HL-60 (cell line): ENCODE measurements at regions not wholly inside any gene's neighbourhood (a gene's known extent, or its start where the extent isn't known, plus 50 kb on each side); places are given as distances from the start of the nearest gene placed in this dataset.

Experiments
- DNase-seq, 2 experiments: peaks; one replicate each; pipeline ENCODE4 v3.0.0-alpha.2; 2010 to 2020; ENCODE audit warnings: low read depth in 1 of 2, low spot score in 1 of 2
- H3K27ac ChIP-seq: fragments of 250-450 bp; sonication (Bioruptor Pico); replicated peaks from 2 replicates; pipeline ENCODE4 v1.5.1; 2020; ENCODE audit warnings: mild to moderate bottlenecking, moderate library complexity
- H3K27me3 ChIP-seq: fragments of 250-450 bp; sonication (Bioruptor Pico); 2 replicates; pipeline ENCODE4 v1.5.1; 2021; ENCODE audit warnings: mild to moderate bottlenecking, moderate library complexity; ENCODE audit not compliant: insufficient read depth, poor library complexity, severe bottlenecking
- H3K4me3 ChIP-seq: replicated peaks from 2 replicates; pipeline ENCODE4 v1.5.1; 2011; ENCODE audit warnings: mild to moderate bottlenecking, control low read depth, low read length; ENCODE audit not compliant: insufficient read depth
- CTCF ChIP-seq: IDR thresholded peaks from one replicate; pipeline ENCODE4 v1.5.1; 2011; ENCODE audit warnings: low read length, control low read depth, inconsistent platforms; ENCODE audit not compliant: insufficient read depth
- GABPA ChIP-seq: IDR thresholded peaks from 2 replicates; pipeline ENCODE4 v1.6.1; 2012; ENCODE audit warnings: low read depth
- POLR2AphosphoS5 ChIP-seq: IDR thresholded peaks from 2 replicates; pipeline ENCODE4 v1.6.1; 2012; ENCODE audit warnings: low read depth
- REST ChIP-seq: IDR thresholded peaks from 2 replicates; pipeline ENCODE4 v1.6.1; 2012; ENCODE audit warnings: low read depth; ENCODE audit not compliant: insufficient replicate concordance
- SPI1 ChIP-seq: IDR thresholded peaks from 2 replicates; pipeline ENCODE4 v1.6.1; 2012; ENCODE audit warnings: low read depth, mild to moderate bottlenecking, borderline replicate concordance

DNA sequence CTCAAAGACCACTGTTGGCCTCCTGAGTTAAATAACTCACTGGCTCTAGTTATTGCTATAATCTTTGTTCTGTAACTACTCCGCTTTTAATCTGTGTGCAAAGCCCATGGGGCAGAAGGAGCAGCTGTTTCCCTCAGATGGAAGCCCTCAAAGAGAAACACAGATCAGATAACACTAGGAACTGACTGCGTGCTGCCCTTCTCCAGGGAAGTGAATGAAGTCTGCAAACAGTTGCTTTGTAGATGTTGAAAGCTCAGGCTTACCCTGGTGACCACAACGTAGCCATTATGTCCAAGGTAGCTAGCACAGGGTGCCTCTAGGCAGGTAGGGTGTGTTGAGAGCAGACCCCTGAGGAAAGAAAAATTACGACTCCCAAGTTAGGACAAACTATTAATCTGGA lies 152.3 kb upstream of the STAC start:
- no peaks in the 10 kb centered on the region for H3K27me3 ChIP-seq
- H3K27ac ChIP-seq = no peak overlapping the region
- no peak overlapping the region for H3K4me3 ChIP-seq
- no peak for DNase-seq
- no peak for TF ChIP-seq REST
- no peak for TF ChIP-seq POLR2AphosphoS5
- TF ChIP-seq GABPA = no peak
- no peak for TF ChIP-seq SPI1
- no peak for TF ChIP-seq CTCF

- no peak overlapping the region for H3K4me3 ChIP-seq
- no peak for TF ChIP-seq GABPA
- no peak for DNase-seq
- no peaks in the 10 kb centered on the region for H3K27me3 ChIP-seq
- H3K27ac ChIP-seq = no peak overlapping the region
Observed at GRCh38 chr3:36229496-36229895, 150.8 kb upstream of the STAC start.

DNA sequence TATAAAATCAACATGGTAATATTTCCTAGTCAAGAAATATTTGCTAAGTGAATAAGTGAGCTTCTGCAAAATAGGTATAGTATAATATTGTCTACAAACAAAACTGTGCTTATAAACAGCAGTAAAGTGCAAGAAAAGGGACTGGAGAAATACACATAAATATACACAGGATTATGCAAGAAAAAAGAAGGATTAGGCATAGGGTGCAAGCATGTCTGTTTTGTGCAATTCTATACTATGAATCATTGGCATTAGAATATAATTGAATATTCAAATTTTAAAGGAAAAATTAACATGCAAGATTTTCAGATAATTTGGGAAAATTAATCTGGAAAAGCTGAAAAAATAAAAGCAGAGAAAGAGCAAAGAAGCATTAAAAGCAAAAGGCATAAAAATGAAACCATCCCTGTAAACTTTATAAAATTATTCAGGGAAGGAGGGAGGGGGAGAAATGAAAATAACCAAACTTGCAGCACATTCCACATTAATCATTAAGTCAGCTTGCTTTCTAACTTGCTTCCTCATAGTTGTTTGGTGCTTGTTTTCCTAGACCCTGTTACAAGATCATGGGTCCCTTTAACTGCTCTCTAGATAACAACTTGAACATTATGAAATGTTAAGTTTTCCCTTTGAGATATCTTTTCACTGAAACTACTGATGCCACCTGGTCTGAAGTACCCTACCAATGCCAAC lies 147.4 kb upstream of the STAC start:
- Histone ChIP-seq H3K27ac (no peak overlapping the region), H3K4me3 (no peak overlapping the region), H3K27me3 (no peaks in the 10 kb centered on the region)
- DNase-seq = no peak
- TF ChIP-seq GABPA (no peak), POLR2AphosphoS5 (no peak), CTCF (no peak), SPI1 (no peak), REST (no peak)

GRCh38 chr3:36244728-36245127 lies 135.6 kb upstream of the STAC start:
- Histone ChIP-seq H3K27me3 (no peaks in the 10 kb centered on the region), H3K27ac (no peak overlapping the region), H3K4me3 (no peak overlapping the region)
- no peak for TF ChIP-seq CTCF
- TF ChIP-seq POLR2AphosphoS5 = no peak
- TF ChIP-seq SPI1 = no peak
- TF ChIP-seq REST = no peak
- no peak for TF ChIP-seq GABPA
- no peak for DNase-seq
